Bone marrow (tissue), 2 donors: ENCODE measurements at regions not wholly inside any gene's neighbourhood (a gene's known extent, or its start where the extent isn't known, plus 50 kb on each side); places are given as distances from the start of the nearest gene placed in this dataset.
"Not testable (repeated sequence)": the region's sequence is repeated elsewhere in the genome, so short reads cannot be mapped to it uniquely, and the experiment has no call there.

Source experiments
- DNase-seq, 2 donors: peaks; one replicate each; lab custom pipeline; 2025; lab: John Stamatoyannopoulos, UW

GRCh38 chr16:29218649-29219048 lies 187.9 kb downstream of the NPIPB11 start:
- not testable (repeated sequence) for DNase-seq

- DNase-seq = not testable (repeated sequence)
Observed at GRCh38 chr16:29218171-29218570, 188.3 kb downstream of the NPIPB11 start.

DNA sequence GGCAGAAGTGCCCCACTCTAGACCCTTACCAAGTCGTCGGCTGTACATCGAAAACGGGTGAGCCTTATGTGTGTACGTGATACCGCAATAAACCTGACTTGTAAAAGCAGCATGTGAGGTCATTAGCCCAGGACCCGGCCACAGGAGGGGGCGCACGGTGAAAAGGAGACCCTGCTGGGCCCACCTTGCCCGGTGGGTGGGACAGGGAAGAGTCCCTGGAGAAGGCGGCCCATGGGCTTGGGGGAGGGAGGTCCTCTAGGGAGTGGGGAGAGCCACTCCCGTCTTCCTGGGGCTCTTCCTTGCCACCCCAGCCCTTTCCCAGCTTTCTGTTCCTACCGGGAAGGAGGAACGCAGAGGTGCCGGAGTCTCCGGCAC lies 188.8 kb downstream of the NPIPB11 start:
- not testable (repeated sequence) for DNase-seq

- DNase-seq = not testable (repeated sequence)
Observed at GRCh38 chr16:29217104-29217751, 189.3 kb downstream of the NPIPB11 start.

GRCh38 chr16:29213770-29214169 lies 192.7 kb downstream of the NPIPB11 start:
- DNase-seq = not testable (repeated sequence)

GRCh38 chr16:29213251-29213650 lies 193.3 kb downstream of the NPIPB11 start:
- not testable (repeated sequence) for DNase-seq

DNA sequence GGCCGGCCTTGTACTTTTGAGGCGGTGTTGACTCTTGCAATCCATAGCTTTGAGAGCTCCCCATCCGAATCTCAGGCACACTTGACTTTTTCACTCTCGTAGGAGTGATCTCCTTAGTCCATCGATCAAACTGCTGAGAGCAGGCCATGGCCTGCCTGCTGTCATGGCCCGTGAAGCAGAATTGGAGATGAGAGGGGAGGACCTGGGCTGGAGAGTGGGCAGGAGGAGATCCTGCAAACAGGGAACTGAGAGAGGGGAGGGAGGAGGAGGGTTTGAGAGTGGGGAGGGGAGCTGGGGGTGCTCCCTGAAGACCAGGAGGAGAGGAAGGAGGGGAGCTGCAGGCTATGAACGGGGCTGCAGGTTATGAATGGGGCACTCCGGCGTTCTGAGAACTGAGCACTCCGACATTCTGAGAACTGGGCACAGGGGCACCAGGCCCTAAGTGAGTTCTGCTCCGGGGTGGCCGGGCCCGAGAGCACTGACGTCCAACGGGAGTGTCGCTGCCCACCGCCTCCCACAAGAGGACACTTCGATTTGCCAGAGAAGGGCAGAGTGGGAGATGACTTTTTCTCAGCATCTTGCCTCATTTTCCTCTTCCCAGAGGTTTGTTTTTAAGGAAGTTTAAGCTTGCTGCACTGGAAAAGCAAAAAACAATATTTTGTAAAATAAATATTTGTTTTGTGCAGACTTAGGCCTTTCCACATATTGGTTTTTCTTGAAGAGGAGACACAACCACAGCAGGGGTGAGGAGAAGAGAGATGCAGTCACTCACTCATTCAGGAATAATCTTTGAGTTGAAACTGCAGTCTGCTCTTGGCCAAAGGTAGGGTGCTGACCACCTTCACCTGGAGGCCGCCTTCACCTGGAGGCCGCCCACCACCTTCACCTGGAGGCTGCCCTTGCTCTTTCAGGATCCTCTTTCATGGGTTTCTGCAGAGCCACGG lies 194.2 kb downstream of the NPIPB11 start:
- DNase-seq = not testable (repeated sequence)

DNA sequence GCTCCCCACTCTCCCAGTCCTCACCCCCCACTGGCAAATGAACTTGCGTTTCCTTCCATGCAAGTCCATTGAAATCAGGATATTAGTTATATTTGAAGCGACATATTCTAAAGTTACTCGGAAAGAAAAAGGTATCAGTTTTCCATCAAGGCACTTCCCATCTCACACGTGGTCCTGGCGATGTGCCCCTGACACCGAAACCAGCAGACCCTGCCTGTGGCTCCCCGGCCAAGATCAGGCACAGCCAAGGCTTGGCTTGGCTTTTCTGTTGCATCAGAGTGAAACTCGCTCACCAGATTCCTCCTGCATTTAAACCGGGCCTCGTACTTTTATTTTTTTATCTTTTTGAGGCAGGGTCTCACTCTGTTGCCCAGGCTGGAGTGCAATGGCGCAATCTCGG lies 195.1 kb downstream of the NPIPB11 start:
- DNase-seq = not testable (repeated sequence)

DNA sequence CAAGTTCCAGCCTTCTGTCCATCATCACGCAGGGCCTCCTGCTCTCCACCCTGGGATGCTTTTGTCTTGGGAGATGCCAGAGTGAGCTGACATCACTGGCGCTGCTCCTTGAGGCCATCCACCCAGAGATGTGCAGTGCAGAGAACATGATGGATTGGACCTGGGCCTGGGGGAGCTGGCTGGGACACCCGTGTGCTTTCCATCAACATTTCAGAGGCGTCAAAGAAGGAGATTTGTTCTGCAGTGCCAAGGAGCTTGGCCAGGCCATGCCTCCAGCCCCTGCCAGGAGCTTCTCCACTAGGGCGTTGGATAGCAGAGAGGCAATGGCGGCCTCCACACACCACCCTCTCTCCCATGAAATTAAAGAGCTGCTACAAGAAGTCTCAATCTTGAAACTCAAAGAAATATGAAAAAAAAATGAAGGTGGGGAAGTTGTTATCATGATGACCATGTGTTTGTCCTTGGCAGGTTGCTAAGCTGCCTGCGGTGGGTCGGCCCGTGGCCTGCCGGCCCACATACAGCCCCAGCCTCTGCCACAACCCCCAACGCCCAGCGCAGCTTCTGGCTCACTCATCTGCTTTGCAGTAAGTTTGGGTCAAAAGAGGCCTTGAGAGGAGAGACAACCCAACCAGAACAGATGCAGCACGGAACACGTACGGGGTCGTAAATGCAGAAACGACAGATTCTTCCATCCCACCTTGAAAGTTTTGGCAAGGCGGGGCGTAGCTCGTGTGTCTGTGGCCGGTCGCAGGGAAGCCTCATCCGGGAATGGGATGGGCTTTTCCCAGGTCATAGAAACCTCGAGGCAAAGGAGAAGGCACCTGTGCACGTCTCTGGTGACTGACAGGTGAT lies 196.0 kb downstream of the NPIPB11 start:
- not testable (repeated sequence) for DNase-seq

- DNase-seq = not testable (repeated sequence)
Observed at GRCh38 chr16:29206120-29206519, 200.4 kb downstream of the NPIPB11 start.

DNA sequence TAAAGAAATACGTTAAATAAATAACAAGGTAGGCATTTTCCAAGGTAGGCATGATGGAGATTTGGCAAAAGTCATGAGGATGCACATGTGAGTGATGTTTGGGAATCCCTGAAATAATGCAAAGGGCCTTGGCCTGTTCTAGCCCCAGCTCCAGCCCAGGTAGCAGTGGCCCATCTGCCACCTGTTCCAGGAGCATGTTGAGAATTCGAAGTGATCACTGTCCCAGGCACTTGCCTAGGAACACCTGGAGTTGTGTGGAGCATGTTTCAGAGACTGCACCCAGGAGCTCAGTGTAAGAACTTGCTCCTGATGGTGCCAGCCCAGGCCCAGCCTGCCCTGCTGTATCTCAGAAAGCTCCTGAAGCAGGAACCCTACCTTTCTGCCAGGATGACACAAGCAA lies 201.4 kb downstream of the NPIPB11 start:
- not testable (repeated sequence) for DNase-seq

DNA sequence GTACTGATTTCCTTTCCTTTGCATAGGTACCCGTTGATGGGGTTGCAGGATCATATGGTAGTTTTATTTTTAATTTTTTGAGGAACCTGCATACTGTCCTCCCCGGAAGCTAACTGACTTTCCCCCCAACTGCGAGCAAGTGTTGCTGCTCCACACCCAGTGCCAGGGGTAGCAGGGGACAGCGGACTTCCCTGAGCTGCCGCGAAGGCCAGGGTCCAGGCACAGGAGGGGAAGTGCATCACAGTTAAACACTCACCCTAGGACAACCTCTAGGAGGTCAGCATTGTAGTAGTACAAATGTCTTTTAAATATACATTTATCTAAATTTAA lies 201.7 kb downstream of the NPIPB11 start:
- no peak for DNase-seq

DNA sequence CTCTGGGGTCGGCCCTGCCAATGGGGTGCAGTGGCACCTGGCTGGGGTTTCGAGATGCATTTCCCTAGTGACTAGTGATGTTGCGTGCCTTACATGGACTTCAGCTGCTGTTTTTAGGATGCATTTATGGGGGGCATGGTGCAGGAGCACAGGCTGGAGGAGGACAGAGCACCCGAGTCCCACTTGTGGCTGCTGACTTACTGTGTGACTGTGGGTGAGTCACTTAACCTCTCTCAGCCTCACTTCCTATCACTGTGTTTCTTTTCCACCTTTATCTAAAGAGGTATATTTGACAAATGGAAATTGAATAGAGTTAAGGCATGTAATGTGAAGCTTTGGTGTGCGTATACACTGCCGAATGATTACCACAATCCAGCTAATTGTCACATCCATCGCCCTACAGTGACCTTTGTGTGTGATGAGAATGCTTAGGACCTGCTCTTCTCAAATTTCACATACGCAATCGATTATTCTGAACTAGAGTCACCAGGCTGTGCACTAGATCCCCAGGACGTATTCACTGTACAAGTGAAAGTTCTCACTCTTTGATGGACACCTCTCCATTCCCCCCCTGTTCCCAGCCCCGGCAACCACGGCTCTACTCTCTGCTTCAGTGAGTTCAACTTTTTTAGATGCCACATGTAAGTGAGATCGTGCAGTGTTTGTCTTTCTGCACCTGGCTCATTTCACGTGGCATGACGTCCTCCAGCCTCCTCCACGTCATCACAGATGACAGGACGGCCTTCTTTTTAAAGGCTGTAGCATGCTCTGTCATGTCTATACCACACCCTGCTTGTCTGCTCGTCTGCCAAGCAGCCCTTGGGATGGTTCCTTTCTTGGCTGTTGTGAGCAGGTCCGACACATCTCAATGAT lies 202.3 kb downstream of the NPIPB11 start:
- DNase-seq = not testable (repeated sequence)

DNA sequence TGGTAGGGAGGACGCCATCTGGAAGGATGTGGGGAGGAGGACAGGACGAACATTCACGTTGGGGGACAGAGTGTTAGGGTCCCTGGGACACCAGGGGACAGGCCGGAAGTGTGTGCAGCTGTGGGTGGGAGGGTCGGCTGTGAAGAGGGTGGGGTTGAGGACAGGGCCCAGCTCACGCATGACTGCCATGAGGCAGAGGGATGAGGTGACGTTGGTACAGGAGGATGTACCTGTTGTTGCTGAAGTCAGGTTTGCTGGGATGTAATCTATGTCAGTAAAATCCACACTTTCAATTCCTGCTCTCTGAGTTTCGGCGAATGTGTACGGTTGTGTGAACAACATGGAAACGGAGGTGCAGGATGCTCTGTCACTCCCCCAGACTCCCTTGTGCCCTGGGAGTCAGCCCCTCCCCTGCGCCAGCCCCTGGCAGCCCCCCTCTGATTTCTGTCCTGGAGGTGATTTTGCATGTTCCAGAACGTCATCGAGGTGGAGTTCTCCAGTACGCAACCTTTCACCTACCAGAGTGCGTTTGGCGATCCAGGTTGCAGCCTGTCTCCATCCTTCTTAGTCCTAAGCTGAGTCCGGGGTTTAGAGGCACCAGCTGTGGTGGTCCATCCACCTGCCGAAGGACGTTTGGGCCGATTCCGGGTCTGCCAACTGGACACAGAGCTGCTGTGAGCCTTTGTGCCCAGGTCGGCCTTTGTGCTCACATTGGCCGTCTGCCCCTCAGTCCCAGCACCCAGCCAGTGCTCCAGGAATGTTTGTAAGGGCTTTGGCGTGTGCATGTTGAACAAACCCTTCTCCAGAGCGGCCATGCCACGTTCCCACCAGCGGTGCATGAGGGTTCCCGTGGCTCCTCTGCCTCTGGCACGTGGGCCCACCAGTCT lies 203.2 kb downstream of the NPIPB11 start:
- not testable (repeated sequence) for DNase-seq

GRCh38 chr16:29202642-29203041 lies 203.9 kb downstream of the NPIPB11 start:
- DNase-seq = not testable (repeated sequence)

DNA sequence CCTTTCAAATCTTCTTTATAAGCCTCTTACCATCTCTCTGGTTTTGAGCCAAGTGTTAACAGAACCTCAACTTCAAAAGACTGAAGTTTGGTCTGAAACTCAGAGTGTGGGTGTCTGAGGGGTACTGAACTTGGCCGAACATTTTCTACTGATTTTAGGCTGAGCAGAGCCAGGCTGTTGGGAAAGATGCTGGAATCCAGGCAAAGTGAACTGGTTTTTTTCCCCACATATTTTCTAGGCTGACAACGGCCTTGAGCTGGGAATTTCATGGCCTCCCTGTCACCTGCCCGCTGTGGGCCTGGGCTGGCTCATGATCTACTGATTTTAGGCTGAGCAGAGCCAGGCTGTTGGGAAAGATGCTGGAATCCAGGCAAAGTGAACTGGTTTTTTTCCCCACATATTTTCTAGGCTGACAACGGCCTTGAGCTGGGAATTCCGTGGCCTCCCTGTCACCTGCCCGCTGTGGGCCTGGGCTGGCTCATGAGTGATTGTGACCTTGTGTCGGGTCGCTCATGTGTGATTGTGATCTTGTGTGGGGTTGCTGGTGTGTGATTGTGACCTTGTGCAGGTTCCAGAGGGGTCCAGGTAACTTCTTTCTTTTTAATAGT lies 204.4 kb downstream of the NPIPB11 start:
- not testable (repeated sequence) for DNase-seq

- DNase-seq = not testable (repeated sequence)
Observed at GRCh38 chr16:29201296-29202024, 205.1 kb downstream of the NPIPB11 start.

GRCh38 chr16:29200681-29201080 lies 205.8 kb downstream of the NPIPB11 start:
- not testable (repeated sequence) for DNase-seq

- DNase-seq = not testable (repeated sequence)
Observed at GRCh38 chr16:29200135-29200601, 206.3 kb downstream of the NPIPB11 start.
